ENCODE measurements at regions not wholly inside any gene's neighbourhood (a gene's known extent, or its start where the extent isn't known, plus 50 kb on each side); places are given as distances from the start of the nearest gene placed in this dataset.

DNA sequence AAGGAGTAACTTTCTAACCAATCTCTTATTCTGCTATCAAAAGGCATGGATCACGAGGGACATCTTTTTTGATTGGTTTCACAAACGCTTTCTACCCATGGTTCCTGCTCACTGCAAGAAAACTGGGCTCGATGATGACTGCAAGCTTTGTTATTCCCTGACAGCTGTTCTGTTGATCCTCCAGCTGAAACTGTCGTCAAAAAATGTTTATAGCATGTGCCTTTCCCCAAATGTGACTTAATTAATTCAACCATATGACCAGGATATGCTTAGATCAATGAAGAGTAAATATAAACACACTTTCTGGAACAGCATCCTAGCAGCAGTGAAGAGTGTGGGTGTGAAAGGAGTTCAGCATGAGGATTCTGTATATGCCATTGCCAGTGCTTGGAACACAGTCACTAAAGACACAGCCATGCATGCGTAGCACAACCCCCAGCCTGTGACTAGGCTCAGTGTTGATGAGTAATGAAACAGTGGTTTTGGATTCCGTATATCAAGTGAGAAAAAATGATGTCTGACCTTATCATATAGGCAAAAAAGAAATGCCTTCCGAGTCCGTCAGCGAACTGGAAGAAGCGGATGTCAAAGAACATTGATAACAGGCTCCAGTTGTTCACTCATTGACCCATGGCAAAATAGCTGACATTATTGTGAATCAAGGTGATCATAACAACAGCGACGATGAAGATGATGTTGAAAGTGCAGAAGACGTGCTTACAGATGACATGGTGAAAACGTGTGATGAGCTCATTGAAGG lies 347.4 kb downstream of the FGF9 start:
- TF ChIP-seq, protein P1, sequence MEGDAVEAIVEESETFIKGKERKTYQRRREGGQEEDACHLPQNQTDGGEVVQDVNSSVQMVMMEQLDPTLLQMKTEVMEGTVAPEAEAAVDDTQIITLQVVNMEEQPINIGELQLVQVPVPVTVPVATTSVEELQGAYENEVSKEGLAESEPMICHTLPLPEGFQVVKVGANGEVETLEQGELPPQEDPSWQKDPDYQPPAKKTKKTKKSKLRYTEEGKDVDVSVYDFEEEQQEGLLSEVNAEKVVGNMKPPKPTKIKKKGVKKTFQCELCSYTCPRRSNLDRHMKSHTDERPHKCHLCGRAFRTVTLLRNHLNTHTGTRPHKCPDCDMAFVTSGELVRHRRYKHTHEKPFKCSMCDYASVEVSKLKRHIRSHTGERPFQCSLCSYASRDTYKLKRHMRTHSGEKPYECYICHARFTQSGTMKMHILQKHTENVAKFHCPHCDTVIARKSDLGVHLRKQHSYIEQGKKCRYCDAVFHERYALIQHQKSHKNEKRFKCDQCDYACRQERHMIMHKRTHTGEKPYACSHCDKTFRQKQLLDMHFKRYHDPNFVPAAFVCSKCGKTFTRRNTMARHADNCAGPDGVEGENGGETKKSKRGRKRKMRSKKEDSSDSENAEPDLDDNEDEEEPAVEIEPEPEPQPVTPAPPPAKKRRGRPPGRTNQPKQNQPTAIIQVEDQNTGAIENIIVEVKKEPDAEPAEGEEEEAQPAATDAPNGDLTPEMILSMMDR (IDR thresholded peaks at IDR 0.05): no peak
- no peak for TF ChIP-seq POLR2A (IDR thresholded peaks at IDR 0.05)
